ENCODE measurements at regions not wholly inside any gene's neighbourhood (a gene's known extent, or its start where the extent isn't known, plus 50 kb on each side); places are given as distances from the start of the nearest gene placed in this dataset.

DNA sequence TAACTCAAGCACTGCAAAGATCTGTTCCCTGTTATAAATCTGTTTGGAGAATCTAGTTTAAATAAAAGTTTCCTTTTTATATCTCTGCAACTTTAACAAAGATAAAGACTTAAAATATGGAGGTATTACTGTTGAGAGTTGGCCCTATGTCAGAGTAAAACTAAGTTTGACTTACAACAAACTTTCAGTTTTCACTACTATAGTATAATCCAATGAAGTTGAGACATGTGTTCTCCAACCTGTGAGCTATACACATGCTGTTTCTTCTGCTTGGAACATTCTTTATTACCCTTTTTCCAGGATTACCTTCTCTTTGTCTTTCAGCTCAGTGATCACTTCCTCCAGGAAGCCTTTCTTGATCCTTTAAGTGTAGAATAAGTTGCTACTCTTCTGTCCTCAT is 1109.3 kb downstream of the MAT2B start:
- no peak overlapping the region for H3K27ac Mint-ChIP-seq (ENCODE audit: low read depth, unreplicated experiment)
- no TSS peak for BruUV-seq (replicated peaks)

DNA sequence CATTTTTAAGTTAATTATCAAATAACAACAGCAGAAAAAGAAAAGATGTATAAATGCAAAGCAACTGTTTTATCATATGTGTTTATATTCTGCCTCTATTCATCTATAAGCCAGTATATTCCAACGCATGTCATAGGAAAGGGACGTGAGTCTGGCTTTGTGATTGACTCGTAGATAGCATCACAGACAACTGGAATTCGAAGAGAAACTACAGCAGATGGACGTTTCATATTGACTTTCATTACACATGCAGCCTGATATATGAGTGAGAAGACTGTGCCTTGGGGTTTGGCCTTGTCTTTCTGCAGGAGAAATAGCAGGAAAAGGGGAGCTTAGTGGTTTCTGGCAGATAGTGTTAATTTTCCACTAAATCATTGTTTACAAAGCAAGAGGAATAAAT is 1111.9 kb downstream of the MAT2B start:
- no peaks in the 10 kb centered on the region for H3K27me3 Mint-ChIP-seq (ENCODE audit: insufficient read depth, unreplicated experiment)
- TF ChIP-seq, protein P1, sequence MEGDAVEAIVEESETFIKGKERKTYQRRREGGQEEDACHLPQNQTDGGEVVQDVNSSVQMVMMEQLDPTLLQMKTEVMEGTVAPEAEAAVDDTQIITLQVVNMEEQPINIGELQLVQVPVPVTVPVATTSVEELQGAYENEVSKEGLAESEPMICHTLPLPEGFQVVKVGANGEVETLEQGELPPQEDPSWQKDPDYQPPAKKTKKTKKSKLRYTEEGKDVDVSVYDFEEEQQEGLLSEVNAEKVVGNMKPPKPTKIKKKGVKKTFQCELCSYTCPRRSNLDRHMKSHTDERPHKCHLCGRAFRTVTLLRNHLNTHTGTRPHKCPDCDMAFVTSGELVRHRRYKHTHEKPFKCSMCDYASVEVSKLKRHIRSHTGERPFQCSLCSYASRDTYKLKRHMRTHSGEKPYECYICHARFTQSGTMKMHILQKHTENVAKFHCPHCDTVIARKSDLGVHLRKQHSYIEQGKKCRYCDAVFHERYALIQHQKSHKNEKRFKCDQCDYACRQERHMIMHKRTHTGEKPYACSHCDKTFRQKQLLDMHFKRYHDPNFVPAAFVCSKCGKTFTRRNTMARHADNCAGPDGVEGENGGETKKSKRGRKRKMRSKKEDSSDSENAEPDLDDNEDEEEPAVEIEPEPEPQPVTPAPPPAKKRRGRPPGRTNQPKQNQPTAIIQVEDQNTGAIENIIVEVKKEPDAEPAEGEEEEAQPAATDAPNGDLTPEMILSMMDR (IDR thresholded peaks at IDR 0.05; ENCODE audit: unreplicated experiment), result no peak
- DNase-seq (ENCODE audit: unreplicated experiment), result no peak
- intact Hi-C loops (cut with micrococcal nuclease), result no loop called here
- H3K36me3 Mint-ChIP-seq (ENCODE audit: insufficient read depth, unreplicated experiment), result no peaks in the 10 kb centered on the region
- no peak overlapping the region for H3K4me3 Mint-ChIP-seq (ENCODE audit: unreplicated experiment)
- H3K27ac Mint-ChIP-seq (ENCODE audit: low read depth, unreplicated experiment), result no peak overlapping the region
- ChIA-PET POLR2A (no interaction called here), CTCF (interaction anchor here (0.6 to 0.9 kb wide), 2 partner anchors 12 to 114 kb away, joined by 3 to 4 read pairs; no protein-coding TSS in a partner anchor)
- no TSS peak for BruUV-seq (replicated peaks)
- peaks cover 15% of the 10 kb centered on the region for H3K4me1 Mint-ChIP-seq (ENCODE audit: insufficient read depth, unreplicated experiment)
- H3K9me3 Mint-ChIP-seq (ENCODE audit: unreplicated experiment), result no peaks in the 10 kb centered on the region

More for the DNA sequence above, 1109.3 kb downstream of the MAT2B start:
- ChIA-PET CTCF (interaction anchor here (0.9 kb wide), 1 partner anchor 81 kb away, joined by 3 read pairs; no protein-coding TSS in a partner anchor), POLR2A (no interaction called here)
- TF ChIP-seq, protein P1 (IDR thresholded peaks at IDR 0.05; ENCODE audit: unreplicated experiment), result no peak
- intact Hi-C loops (cut with micrococcal nuclease), result no loop called here
- H3K4me1 Mint-ChIP-seq (ENCODE audit: insufficient read depth, unreplicated experiment), result peaks cover 9% of the 10 kb centered on the region
- no peak for DNase-seq (ENCODE audit: unreplicated experiment)
- no peaks in the 10 kb centered on the region for H3K36me3 Mint-ChIP-seq (ENCODE audit: insufficient read depth, unreplicated experiment)
- no peaks in the 10 kb centered on the region for H3K9me3 Mint-ChIP-seq (ENCODE audit: unreplicated experiment)
- no peaks in the 10 kb centered on the region for H3K27me3 Mint-ChIP-seq (ENCODE audit: insufficient read depth, unreplicated experiment)
- no peak overlapping the region for H3K4me3 Mint-ChIP-seq (ENCODE audit: unreplicated experiment)

DNA sequence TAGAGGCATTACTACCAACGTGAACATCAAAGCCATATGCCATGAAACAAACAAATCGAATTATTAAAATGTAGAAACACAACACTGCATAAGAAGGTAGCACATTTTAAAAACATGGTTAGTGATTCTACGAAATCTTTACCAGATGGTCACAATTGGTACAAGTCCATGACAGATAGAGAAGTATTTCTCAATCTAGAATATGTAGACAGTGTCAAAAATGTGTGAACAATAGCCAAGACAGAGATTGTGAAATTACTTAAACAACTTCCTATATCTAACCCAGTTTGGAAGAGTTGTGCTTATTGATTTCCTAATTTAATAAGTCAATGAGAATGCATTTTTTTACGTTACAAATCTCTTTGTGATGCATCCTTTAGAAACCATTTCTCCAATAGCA is 1121.6 kb downstream of the MAT2B start:
- DNase-seq (ENCODE audit: unreplicated experiment), result peak; percentile 34
- Mint-ChIP-seq H3K27ac (ENCODE audit: low read depth, unreplicated experiment) (peak overlapping the region; percentile 49), H3K36me3 (ENCODE audit: insufficient read depth, unreplicated experiment) (no peaks in the 10 kb centered on the region), H3K27me3 (ENCODE audit: insufficient read depth, unreplicated experiment) (no peaks in the 10 kb centered on the region), H3K4me3 (ENCODE audit: unreplicated experiment) (no peak overlapping the region), H3K4me1 (ENCODE audit: insufficient read depth, unreplicated experiment) (peaks cover 7% of the 10 kb centered on the region), H3K9me3 (ENCODE audit: unreplicated experiment) (no peaks in the 10 kb centered on the region)
- POLR2A ChIA-PET, result no interaction called here
- intact Hi-C loops (cut with micrococcal nuclease), result no loop called here
- CTCF ChIA-PET, result no interaction called here
- BruUV-seq (replicated peaks), result no TSS peak
- TF ChIP-seq, protein P1 (IDR thresholded peaks at IDR 0.05; ENCODE audit: unreplicated experiment), result no peak

DNA sequence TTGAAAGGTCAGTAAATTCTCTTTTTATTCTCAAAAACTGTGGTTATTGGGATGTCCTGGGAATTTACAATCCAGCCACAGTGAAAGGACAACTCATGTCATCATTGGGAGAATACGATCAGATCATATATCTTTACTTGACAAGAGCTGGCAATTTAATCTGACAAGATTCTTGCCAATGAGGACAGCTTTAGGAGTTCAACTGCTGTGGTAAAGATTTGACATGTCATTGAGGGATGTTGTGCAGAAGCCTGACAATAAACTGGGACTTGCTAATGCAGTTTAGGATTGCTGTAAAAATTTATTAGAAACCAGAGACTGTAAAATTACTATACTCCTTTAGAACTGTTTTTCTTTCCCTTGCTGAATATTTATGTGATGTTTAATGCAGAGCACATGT is 1131.0 kb downstream of the MAT2B start:
- intact Hi-C loops (cut with micrococcal nuclease), result no loop called here
- Mint-ChIP-seq H3K4me1 (ENCODE audit: insufficient read depth, unreplicated experiment) (no peaks in the 10 kb centered on the region), H3K9me3 (ENCODE audit: unreplicated experiment) (no peaks in the 10 kb centered on the region), H3K4me3 (ENCODE audit: unreplicated experiment) (no peak overlapping the region), H3K27ac (ENCODE audit: low read depth, unreplicated experiment) (no peak overlapping the region), H3K27me3 (ENCODE audit: insufficient read depth, unreplicated experiment) (no peaks in the 10 kb centered on the region), H3K36me3 (ENCODE audit: insufficient read depth, unreplicated experiment) (no peaks in the 10 kb centered on the region)
- ChIA-PET POLR2A (interaction anchor here (0.5 kb wide), 1 partner anchor 103 kb away, joined by 3 read pairs; no protein-coding TSS in a partner anchor), CTCF (no interaction called here)
- TF ChIP-seq, protein P1 (IDR thresholded peaks at IDR 0.05; ENCODE audit: unreplicated experiment), result no peak
- BruUV-seq (replicated peaks), result no TSS peak
- DNase-seq (ENCODE audit: unreplicated experiment), result no peak

All from MCF 10A (cell line).